ENCODE measurements at regions not wholly inside any gene's neighbourhood (a gene's known extent, or its start where the extent isn't known, plus 50 kb on each side); places are given as distances from the start of the nearest gene placed in this dataset.
"Not testable (repeated sequence)": the region's sequence is repeated elsewhere in the genome, so short reads cannot be mapped to it uniquely, and the experiment has no call there.

GRCh38 chr20:25987928-25988560, 291.4 kb upstream of the ZNF337 start:
- DNase-seq (ENCODE audit: low spot score) = not testable (repeated sequence)

- peak; percentile 82 for DNase-seq (ENCODE audit: low spot score)
Measured at GRCh38 chr20:25987073-25987927, 290.6 kb upstream of the ZNF337 start.

GRCh38 chr20:25985597-25985996, 288.9 kb upstream of the ZNF337 start:
- DNase-seq (ENCODE audit: low spot score) = no peak

GRCh38 chr20:25984933-25985332, 288.3 kb upstream of the ZNF337 start:
- no peak for DNase-seq (ENCODE audit: low spot score)

- not testable (repeated sequence) for DNase-seq (ENCODE audit: low spot score)
Measured at GRCh38 chr20:25982701-25983100, 286.0 kb upstream of the ZNF337 start.

GRCh38 chr20:25978450-25979190, 282.0 kb upstream of the ZNF337 start:
- not testable (repeated sequence) for DNase-seq (ENCODE audit: low spot score)

GRCh38 chr20:25975816-25976215, 279.2 kb upstream of the ZNF337 start:
- DNase-seq (ENCODE audit: low spot score) = not testable (repeated sequence)

GRCh38 chr20:25965203-25965602, 268.6 kb upstream of the ZNF337 start:
- DNase-seq (ENCODE audit: low spot score) = not testable (repeated sequence)

- not testable (repeated sequence) for DNase-seq (ENCODE audit: low spot score)
Measured at GRCh38 chr20:25953876-25954275, 257.2 kb upstream of the ZNF337 start.

- DNase-seq (ENCODE audit: low spot score) = not testable (repeated sequence)
Measured at GRCh38 chr20:25935230-25935629, 238.6 kb upstream of the ZNF337 start.

GRCh38 chr20:25932806-25933205, 236.2 kb upstream of the ZNF337 start:
- DNase-seq (ENCODE audit: low spot score) = not testable (repeated sequence)

- not testable (repeated sequence) for DNase-seq (ENCODE audit: low spot score)
Measured at GRCh38 chr20:25932170-25932569, 235.5 kb upstream of the ZNF337 start.

- not testable (repeated sequence) for DNase-seq (ENCODE audit: low spot score)
Measured at GRCh38 chr20:25902321-25902720, 205.7 kb upstream of the ZNF337 start.

GRCh38 chr20:25898663-25899062, 202.0 kb upstream of the ZNF337 start:
- not testable (repeated sequence) for DNase-seq (ENCODE audit: low spot score)

GRCh38 chr20:25879096-25879495, 182.4 kb upstream of the ZNF337 start:
- DNase-seq (ENCODE audit: low spot score) = not testable (repeated sequence)

- not testable (repeated sequence) for DNase-seq (ENCODE audit: low spot score)
Measured at GRCh38 chr20:25868650-25868979, 172.0 kb upstream of the ZNF337 start.

GRCh38 chr20:25867776-25868649, 171.4 kb upstream of the ZNF337 start:
- peak; percentile 83 for DNase-seq (ENCODE audit: low spot score)

GRCh38 chr20:25867015-25867775, 170.5 kb upstream of the ZNF337 start:
- DNase-seq (ENCODE audit: low spot score) = not testable (repeated sequence)

GRCh38 chr20:25865715-25866656, 169.3 kb upstream of the ZNF337 start:
- DNase-seq (ENCODE audit: low spot score) = peak; percentile 89

Data from ecto neural progenitor cell (in vitro differentiated cells).